HG03108 (cell line): ENCODE measurements at regions not wholly inside any gene's neighbourhood (a gene's known extent, or its start where the extent isn't known, plus 50 kb on each side); places are given as distances from the start of the nearest gene placed in this dataset.

ENCODE experiments used
- ATAC-seq: cut with Tn5 transposase; IDR thresholded peaks from one replicate; pipeline ENCODE4 v1.9.1; 2021; ENCODE audit warnings: moderate library complexity; ENCODE audit not compliant: unreplicated experiment

DNA sequence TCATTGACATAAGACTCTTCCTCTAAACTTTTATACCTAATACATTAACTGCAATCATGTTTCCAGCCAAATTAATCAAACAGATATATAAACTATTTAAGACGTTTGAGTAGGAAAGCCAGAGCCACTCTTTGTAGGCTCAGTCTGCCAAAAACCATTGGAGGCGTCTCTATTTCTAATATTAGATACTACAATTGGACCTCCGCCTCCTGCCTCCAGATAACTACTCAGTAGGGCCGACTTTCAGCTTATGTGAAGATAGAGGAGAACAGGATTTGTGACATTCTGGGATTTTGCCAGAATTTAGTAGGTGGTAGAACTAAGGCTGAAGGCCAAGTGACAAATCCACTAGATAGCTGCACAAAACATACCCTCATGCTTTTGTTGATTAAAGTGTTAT is 463.0 kb downstream of the CETN3 start:
- no peak for ATAC-seq

- no peak for ATAC-seq
Measured at GRCh38 chr5:89942171-89942570, 467.4 kb downstream of the CETN3 start.

DNA sequence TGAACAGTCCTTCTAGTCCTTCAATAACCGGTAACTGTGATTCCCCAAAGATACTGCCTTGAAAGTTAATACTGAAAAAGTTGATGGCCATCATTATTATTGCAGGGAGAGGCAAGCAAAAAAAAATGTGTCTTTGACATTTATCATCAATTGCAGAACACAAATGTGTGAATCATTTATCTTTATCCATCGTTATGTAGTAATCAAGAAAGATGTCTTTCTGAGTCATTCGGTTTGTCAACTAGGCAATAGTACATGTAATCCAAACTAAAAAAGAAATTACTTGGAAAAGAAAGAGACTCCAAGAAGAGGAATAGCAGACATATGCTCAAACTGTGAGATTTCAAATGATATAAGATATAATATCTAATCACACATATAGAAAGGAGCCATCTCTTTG is 473.0 kb downstream of the CETN3 start:
- no peak for ATAC-seq

- no peak for ATAC-seq
Measured at GRCh38 chr5:89934069-89934468, 475.5 kb downstream of the CETN3 start.

GRCh38 chr5:89932771-89933181 is 476.8 kb downstream of the CETN3 start:
- ATAC-seq, result no peak

- ATAC-seq, result peak; percentile 88
Measured at GRCh38 chr5:89930591-89931392, 478.8 kb downstream of the CETN3 start.

DNA sequence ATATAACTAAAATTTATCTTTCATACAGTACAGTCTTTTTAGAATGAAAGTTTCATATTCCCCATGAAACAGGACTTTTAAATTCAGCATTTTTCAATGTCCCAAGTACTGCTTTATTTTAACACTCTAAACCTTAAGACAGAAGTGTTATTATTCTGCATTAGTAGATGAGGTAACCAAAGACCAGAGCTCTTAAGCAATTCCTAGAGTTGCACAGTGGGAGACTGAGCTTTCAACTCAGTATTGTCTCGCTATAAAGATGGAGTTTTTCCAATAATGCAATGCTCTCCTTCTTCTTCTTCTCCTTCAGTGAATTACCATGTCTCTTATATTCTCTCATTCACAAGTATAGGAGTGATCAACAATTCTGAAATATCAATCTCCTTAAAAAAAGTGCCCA is 479.7 kb downstream of the CETN3 start:
- ATAC-seq, result no peak

DNA sequence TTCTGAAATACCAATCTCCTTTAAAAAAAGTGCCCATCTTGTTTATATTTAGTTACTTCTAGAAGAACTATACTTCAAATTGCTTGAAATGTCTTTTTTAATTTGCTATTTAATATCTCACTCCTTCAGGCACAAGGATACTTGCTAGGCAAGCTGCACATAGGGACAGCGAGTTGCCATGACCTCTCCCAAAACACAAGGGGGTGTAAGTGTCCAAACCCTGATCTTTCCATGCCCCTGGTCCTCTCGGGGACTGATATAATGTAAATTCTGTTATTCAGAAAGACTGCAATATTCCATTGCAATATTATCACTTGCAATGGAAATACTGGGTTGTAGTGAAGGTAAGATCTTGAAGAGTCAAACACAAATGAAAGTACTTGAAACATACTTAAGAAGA is 480.4 kb downstream of the CETN3 start:
- ATAC-seq, result no peak

GRCh38 chr5:89922161-89922560 is 487.4 kb downstream of the CETN3 start:
- no peak for ATAC-seq

- ATAC-seq, result no peak
Measured at GRCh38 chr5:89917112-89917511, 492.4 kb downstream of the CETN3 start.

- ATAC-seq, result no peak
Measured at GRCh38 chr5:89916131-89916530, 493.4 kb downstream of the CETN3 start.

- no peak for ATAC-seq
Measured at GRCh38 chr5:89908876-89909275, 500.7 kb downstream of the CETN3 start.

- no peak for ATAC-seq
Measured at GRCh38 chr5:89904442-89904841, 505.1 kb downstream of the CETN3 start.

GRCh38 chr5:89901983-89902382 is 507.6 kb downstream of the CETN3 start:
- ATAC-seq, result no peak

DNA sequence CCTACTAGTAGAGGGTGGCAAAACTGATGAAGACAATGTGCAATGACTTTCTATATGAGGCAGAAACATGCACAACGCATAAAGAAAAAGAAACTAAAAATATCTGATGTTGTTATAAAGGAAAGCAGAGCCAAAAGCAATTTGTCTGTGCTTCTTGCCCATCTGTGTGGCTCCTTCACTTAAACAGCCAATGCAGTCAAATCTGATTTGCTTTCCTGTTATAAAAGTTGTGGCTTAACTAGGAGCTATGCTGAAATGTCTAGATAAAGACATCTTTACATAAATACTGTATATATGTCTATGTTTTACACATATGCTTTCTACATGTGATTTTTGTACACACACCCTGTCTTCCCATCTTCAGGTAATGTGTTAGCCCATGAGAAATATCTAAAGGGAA is 508.2 kb downstream of the CETN3 start:
- ATAC-seq, result no peak

- ATAC-seq, result no peak
Measured at GRCh38 chr5:89900346-89900745, 509.2 kb downstream of the CETN3 start.

DNA sequence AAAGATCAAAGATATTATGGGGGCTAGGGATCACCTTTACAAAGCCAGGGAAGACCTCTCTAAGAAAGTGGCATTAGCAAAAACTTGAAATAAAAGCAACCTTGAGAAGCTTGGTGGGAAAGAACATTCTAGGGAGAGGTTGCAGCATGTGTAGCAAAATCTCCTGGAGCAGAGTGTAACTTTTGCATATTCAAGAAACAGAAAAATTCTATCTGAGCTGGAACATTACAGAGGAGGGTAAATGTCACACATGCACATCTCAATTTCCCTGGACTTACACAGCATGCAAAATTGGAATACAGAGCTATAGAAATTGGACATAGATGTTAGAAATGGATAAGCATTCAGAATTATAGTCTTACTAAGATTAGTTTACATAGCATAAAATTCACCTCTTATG is 510.0 kb downstream of the CETN3 start:
- ATAC-seq, result no peak

- no peak for ATAC-seq
Measured at GRCh38 chr5:89893546-89893945, 516.0 kb downstream of the CETN3 start.

GRCh38 chr5:89885670-89886069 is 523.9 kb downstream of the CETN3 start:
- no peak for ATAC-seq

DNA sequence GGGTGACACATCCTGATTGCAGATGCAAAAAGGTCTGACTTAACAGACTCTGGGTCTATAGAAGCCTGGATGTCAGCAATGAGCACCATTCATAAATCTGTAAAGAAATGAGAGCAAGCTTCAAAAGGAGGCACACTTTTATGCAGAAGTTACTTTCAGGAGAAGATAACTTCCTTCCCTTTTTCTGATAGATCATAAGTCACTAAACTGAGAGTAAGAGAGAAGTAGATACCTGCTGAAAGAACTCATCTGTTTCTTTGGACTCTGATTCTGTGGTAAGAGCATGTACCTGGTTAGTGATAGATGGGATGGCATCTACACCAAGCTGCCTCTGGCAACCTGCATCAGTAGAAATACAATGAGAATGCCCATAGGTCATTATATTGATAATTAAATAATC is 525.6 kb downstream of the CETN3 start:
- no peak for ATAC-seq

GRCh38 chr5:89878140-89879132 is 531.1 kb downstream of the CETN3 start:
- ATAC-seq, result no peak

- no peak for ATAC-seq
Measured at GRCh38 chr5:89871906-89872305, 537.6 kb downstream of the CETN3 start.
